ENCODE measurements at regions not wholly inside any gene's neighbourhood (a gene's known extent, or its start where the extent isn't known, plus 50 kb on each side); places are given as distances from the start of the nearest gene placed in this dataset.

DNA sequence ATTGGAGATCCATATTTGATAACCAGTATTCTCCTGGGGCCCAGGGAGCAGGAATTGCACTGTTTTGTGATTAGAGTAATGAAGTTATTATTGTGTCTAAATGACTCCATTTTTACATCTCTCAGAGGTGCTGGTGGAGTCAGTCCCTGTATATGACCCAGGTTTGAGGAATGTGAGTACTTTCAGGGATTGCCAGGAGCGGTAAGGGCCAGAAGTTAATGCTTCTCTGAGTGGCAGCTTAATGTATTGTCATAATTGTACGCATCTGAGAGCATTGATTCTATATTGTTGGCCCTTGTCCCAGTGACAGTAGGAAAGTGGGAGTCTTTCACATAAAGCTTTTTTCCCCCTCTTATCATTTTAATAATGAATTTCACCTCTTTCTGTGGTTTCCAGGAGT lies 146.2 kb downstream of the GATB start:
- TF ChIP-seq, protein P1, sequence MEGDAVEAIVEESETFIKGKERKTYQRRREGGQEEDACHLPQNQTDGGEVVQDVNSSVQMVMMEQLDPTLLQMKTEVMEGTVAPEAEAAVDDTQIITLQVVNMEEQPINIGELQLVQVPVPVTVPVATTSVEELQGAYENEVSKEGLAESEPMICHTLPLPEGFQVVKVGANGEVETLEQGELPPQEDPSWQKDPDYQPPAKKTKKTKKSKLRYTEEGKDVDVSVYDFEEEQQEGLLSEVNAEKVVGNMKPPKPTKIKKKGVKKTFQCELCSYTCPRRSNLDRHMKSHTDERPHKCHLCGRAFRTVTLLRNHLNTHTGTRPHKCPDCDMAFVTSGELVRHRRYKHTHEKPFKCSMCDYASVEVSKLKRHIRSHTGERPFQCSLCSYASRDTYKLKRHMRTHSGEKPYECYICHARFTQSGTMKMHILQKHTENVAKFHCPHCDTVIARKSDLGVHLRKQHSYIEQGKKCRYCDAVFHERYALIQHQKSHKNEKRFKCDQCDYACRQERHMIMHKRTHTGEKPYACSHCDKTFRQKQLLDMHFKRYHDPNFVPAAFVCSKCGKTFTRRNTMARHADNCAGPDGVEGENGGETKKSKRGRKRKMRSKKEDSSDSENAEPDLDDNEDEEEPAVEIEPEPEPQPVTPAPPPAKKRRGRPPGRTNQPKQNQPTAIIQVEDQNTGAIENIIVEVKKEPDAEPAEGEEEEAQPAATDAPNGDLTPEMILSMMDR (IDR thresholded peaks at IDR 0.05): no peak
- TF ChIP-seq POLR2A (IDR thresholded peaks at IDR 0.05): no peak
- 85 to 96% (median 89%) methylated on average over 2 of the region's 2 CpGs for WGBS, 4 donors
- Histone ChIP-seq H3K4me1 (replicated peaks in 1 of 2) (no peaks in the 10 kb centered on the region), H3K27me3 (no peaks in the 10 kb centered on the region), H3K27ac (no peak overlapping the region), H3K36me3 (replicated peaks in 1 of 2) (no peaks in the 10 kb centered on the region), H3K4me3 (no peak overlapping the region), H3K9me3 (replicated peaks in 1 of 3) (no peaks in the 10 kb centered on the region)
- intact Hi-C loops (cut with DNase I): no loop called here
- DNase-seq: no peak

GRCh38 chr4:151618858-151619257 lies 141.9 kb downstream of the GATB start:
- 91 to 99% (median 95%) methylated on average over 2 of the region's 2 CpGs for WGBS, 4 donors

DNA sequence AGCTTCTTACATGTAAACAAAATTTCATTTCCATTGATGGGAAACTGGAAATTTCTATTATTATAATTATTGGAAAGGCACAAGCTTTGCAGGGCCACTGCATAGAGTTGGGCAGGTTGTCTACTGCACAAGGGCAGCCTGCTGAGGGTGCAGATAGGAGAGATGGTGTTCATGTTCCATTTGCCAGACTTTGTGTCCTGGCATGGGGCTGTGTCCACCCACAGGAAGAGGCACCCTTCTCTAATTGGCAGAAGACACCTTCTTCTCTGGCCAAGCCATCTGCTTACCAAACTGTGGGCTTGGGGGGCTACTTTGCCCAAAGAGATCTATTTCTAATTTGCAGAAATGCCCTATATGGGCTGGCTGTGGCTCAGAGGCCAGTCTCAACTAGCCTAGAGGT lies 140.7 kb downstream of the GATB start:
- TF ChIP-seq, protein P1 (IDR thresholded peaks at IDR 0.05): no peak
- TF ChIP-seq POLR2A (IDR thresholded peaks at IDR 0.05): no peak
- no peak overlapping the region for H3K4me3 ChIP-seq
- no peak overlapping the region for H3K27ac ChIP-seq
- no peaks in the 10 kb centered on the region for H3K36me3 ChIP-seq (replicated peaks in 1 of 2)
- no peaks in the 10 kb centered on the region for H3K4me1 ChIP-seq (replicated peaks in 1 of 2)
- no peaks in the 10 kb centered on the region for H3K27me3 ChIP-seq
- DNase-seq: no peak
- intact Hi-C loops (cut with DNase I): no loop called here
- H3K9me3 ChIP-seq (replicated peaks in 1 of 3): no peaks in the 10 kb centered on the region

More at GRCh38 chr4:151618858-151619257, 141.9 kb downstream of the GATB start:
- Histone ChIP-seq H3K9me3 (replicated peaks in 1 of 3) (no peaks in the 10 kb centered on the region), H3K27me3 (no peaks in the 10 kb centered on the region), H3K36me3 (replicated peaks in 1 of 2) (no peaks in the 10 kb centered on the region), H3K27ac (no peak overlapping the region), H3K4me3 (no peak overlapping the region), H3K4me1 (replicated peaks in 1 of 2) (no peaks in the 10 kb centered on the region)
- DNase-seq: no peak
- TF ChIP-seq, protein P1 (IDR thresholded peaks at IDR 0.05): no peak
- no peak for TF ChIP-seq POLR2A (IDR thresholded peaks at IDR 0.05)
- intact Hi-C loops (cut with DNase I): no loop called here

Small RNA genes lying in the stretch of these regions (small RNA-seq; reads per million reads assigned to genes)
- 0 reads per million in 2 donors for gene RN7SKP35
